NT2/D1 (cell line): ENCODE measurements at regions not wholly inside any gene's neighbourhood (a gene's known extent, or its start where the extent isn't known, plus 50 kb on each side); places are given as distances from the start of the nearest gene placed in this dataset.

Experiments
- SUZ12 ChIP-seq: IDR thresholded peaks from 2 replicates; pipeline ENCODE4 v1.6.1; 2011; ENCODE audit not compliant: insufficient read length, insufficient read depth; ENCODE audit errors: extremely low read depth
- YY1 ChIP-seq: IDR thresholded peaks from 2 replicates; pipeline ENCODE4 v1.6.1; 2011; ENCODE audit not compliant: insufficient read length, insufficient read depth
- ZNF274 ChIP-seq: IDR thresholded peaks from 2 replicates; pipeline ENCODE4 v1.6.1; 2011; ENCODE audit warnings: mild to moderate bottlenecking, low read depth, low read length

DNA sequence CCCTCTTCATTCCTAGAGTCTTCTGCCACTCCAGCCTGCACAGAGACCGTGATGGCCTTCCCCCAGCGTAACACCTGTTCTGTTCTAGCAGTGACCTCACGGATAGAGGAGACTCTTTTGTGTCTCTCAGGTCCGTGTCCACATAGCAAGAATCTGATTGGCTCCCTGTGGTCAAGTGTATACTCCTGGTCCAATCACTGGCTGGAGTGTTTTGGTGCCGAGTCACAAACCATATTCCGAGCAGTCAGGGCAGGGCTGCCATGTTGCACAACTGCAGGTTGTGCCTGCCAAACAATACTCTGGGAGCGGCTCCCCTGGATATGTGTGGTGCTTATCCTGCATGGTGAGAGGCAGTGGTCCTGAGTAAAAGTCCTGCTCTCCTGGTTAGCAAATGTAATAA, 402.4 kb downstream of the KCNRG start:
- TF ChIP-seq YY1: no peak
- TF ChIP-seq ZNF274: no peak
- no peak for TF ChIP-seq SUZ12
